ENCODE measurements at regions not wholly inside any gene's neighbourhood (a gene's known extent, or its start where the extent isn't known, plus 50 kb on each side); places are given as distances from the start of the nearest gene placed in this dataset.

GRCh38 chr3:124654470-124654845, 75.8 kb upstream of the UMPS start (continued):
- peak; percentile 98 for TF ChIP-seq GATAD2A (CRISPR knock-in tag; IDR thresholded peaks at IDR 0.05)
- TF ChIP-seq CBFB (CRISPR knock-in tag; IDR thresholded peaks at IDR 0.05), result no peak
- no peak for TF ChIP-seq SRF (IDR thresholded peaks at IDR 0.05; ENCODE audit: low read depth, low read length)
- no peak for TF ChIP-seq MAZ (IDR thresholded peaks at IDR 0.05; ENCODE audit: borderline replicate concordance, low read depth, low read length)
- 0 out of 2 replicates have a peak, but pooled peaks have one; percentile 31 for TF ChIP-seq MAZ (CRISPR knock-in tag; IDR thresholded peaks at IDR 0.05; ENCODE audit: low read depth)
- TF ChIP-seq DPF2 (CRISPR knock-in tag; IDR thresholded peaks at IDR 0.05; ENCODE audit: borderline replicate concordance, low read depth), result peak; percentile 66; the same call in 1 of the 2 replicates
- TF ChIP-seq SRSF1 (optimal IDR thresholded peaks at IDR 0.05; ENCODE audit: low read depth, low read length), result no peak
- no peak for TF ChIP-seq SYNCRIP (IDR thresholded peaks at IDR 0.05; ENCODE audit: insufficient read depth, low read depth, low read length)
- TF ChIP-seq ZNF615 (CRISPR knock-in tag; IDR thresholded peaks at IDR 0.05; ENCODE audit: borderline replicate concordance), result no peak
- TF ChIP-seq NFIB (CRISPR knock-in tag; IDR thresholded peaks at IDR 0.05; ENCODE audit: borderline replicate concordance), result no peak
- TF ChIP-seq NFYB (CRISPR knock-in tag; IDR thresholded peaks at IDR 0.05), result peak; percentile 33; the same call in 1 of the 2 replicates
- no peak for TF ChIP-seq ZNF597 (CRISPR knock-in tag; IDR thresholded peaks at IDR 0.05)
- no peak for TF ChIP-seq MYC (CRISPR knock-in tag; IDR thresholded peaks at IDR 0.05; ENCODE audit: borderline replicate concordance)
- no peak for TF ChIP-seq SP140L (CRISPR knock-in tag; IDR thresholded peaks at IDR 0.05; ENCODE audit: borderline replicate concordance)
- peak; percentile 87 for TF ChIP-seq FOXO1 (CRISPR knock-in tag; IDR thresholded peaks at IDR 0.05)
- TF ChIP-seq PAWR (CRISPR knock-in tag; IDR thresholded peaks at IDR 0.05; ENCODE audit: borderline replicate concordance), result no peak
- TF ChIP-seq KMT2A (CRISPR knock-in tag; IDR thresholded peaks at IDR 0.05), result peak; percentile 37; the same call in 1 of the 2 replicates
- no peak for TF ChIP-seq ZNF790 (CRISPR knock-in tag; IDR thresholded peaks at IDR 0.05; ENCODE audit: borderline replicate concordance)
- no peak for TF ChIP-seq GABPA (IDR thresholded peaks at IDR 0.05; ENCODE audit: low read depth, low read length)
- TF ChIP-seq GABPA (CRISPR knock-in tag; IDR thresholded peaks at IDR 0.05; ENCODE audit: low read depth), result peak; percentile 10; the same call in 1 of the 2 replicates
- peak; percentile 97 for TF ChIP-seq NFKBIZ (CRISPR knock-in tag; IDR thresholded peaks at IDR 0.05)
- peak; percentile 29; the same call in 1 of the 2 replicates for TF ChIP-seq TARDBP (CRISPR knock-in tag; IDR thresholded peaks at IDR 0.05)
- no peak for TF ChIP-seq ELF4 (CRISPR knock-in tag; IDR thresholded peaks at IDR 0.05; ENCODE audit: borderline replicate concordance)
- TF ChIP-seq MTF2 (CRISPR knock-in tag; IDR thresholded peaks at IDR 0.05; ENCODE audit: borderline replicate concordance), result no peak
- peak; percentile 31; the same call in 1 of the 2 replicates for TF ChIP-seq RXRA (CRISPR knock-in tag; IDR thresholded peaks at IDR 0.05)
- TF ChIP-seq ZNF513 (CRISPR knock-in tag; conservative IDR thresholded peaks at IDR 0.05), result no peak
- TF ChIP-seq, protein P1, sequence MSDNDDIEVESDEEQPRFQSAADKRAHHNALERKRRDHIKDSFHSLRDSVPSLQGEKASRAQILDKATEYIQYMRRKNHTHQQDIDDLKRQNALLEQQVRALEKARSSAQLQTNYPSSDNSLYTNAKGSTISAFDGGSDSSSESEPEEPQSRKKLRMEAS (IDR thresholded peaks at IDR 0.05), result peak; percentile 62; the same call in 1 of the 2 replicates
- TF ChIP-seq AHR (CRISPR knock-in tag; IDR thresholded peaks at IDR 0.05), result no peak
- TF ChIP-seq ZNF230 (CRISPR knock-in tag; IDR thresholded peaks at IDR 0.05), result no peak
- no peak for TF ChIP-seq GATA4 (IDR thresholded peaks at IDR 0.05; ENCODE audit: borderline replicate concordance, low read depth)
- no peak for TF ChIP-seq ZNF879 (CRISPR knock-in tag; IDR thresholded peaks at IDR 0.05)
- no peak for TF ChIP-seq POLR2AphosphoS5 (IDR thresholded peaks at IDR 0.05; ENCODE audit: low read depth, low read length)
- TF ChIP-seq ZNF501 (CRISPR knock-in tag; IDR thresholded peaks at IDR 0.05), result no peak
- no peak for TF ChIP-seq KAT2B (IDR thresholded peaks at IDR 0.05; ENCODE audit: borderline replicate concordance, low read depth, low read length)

All from HepG2 (cell line).